ENCODE measurements at regions not wholly inside any gene's neighbourhood (a gene's known extent, or its start where the extent isn't known, plus 50 kb on each side); places are given as distances from the start of the nearest gene placed in this dataset.

DNA sequence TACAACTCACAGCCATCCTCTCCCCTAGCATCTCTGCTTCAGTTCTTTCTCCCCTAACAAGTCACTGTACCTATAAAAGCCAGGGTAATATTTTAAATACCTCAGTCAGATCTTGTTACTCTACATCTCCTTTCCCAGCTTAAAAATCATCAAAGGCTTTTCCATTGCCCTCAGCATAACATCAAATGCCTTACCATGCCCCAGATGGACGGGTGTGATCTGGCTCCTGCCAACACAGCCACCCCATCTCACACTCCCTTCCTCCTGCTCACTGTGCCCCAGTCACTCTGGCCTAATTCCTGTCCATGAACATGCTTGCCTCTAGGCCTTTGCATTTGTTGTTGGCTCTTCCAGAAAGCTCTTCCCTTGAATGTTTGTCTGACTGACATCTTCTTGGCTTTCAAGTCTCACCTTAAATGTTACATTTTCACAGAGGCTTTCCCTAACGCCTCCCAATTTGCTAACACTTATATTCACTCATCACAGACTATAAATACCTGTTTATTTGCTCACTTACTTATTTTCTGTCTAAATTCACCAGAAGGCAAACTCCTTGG lies 640.9 kb downstream of the NYAP2 start:
- H2AFZ ChIP-seq (ENCODE audit: low read length): no peak overlapping the region

More for the DNA sequence above, 640.9 kb downstream of the NYAP2 start:
- Histone ChIP-seq H2BK15ac (ENCODE audit: low read depth, low read length) (no peak overlapping the region), H4K91ac (ENCODE audit: insufficient read length, low read depth, low read length) (no peak overlapping the region), H3T11ph (ENCODE audit: low read length) (no peak overlapping the region), H3K4me2 (ENCODE audit: insufficient read depth, insufficient read length, low read length) (no peak overlapping the region), H2BK5ac (ENCODE audit: insufficient read length, low read length) (no peak overlapping the region), H3K18ac (ENCODE audit: insufficient read length, low read depth, low read length) (no peak overlapping the region), H2AK5ac (ENCODE audit: insufficient read length, low read length) (no peak overlapping the region), H3K79me1 (ENCODE audit: insufficient read depth, low read depth, low read length, poor library complexity, severe bottlenecking) (no peaks in the 10 kb centered on the region), H2BK12ac (ENCODE audit: insufficient read length, low read depth, low read length) (no peak overlapping the region), H2BK120ac (ENCODE audit: low read depth, low read length, poor library complexity, severe bottlenecking) (no peak overlapping the region), H3K27me3 (ENCODE audit: insufficient read depth, low read length) (no peaks in the 10 kb centered on the region), H3K9me3 (ENCODE audit: control insufficient read depth, low read depth, low read length) (no peaks in the 10 kb centered on the region), H3K23ac (ENCODE audit: insufficient read length, low read depth, low read length) (no peak overlapping the region), H4K5ac (ENCODE audit: insufficient read length, low read depth, low read length) (no peak overlapping the region), H2BK20ac (ENCODE audit: low read depth, low read length, poor library complexity, severe bottlenecking) (no peak overlapping the region), H3K27ac (ENCODE audit: insufficient read length, low read depth, low read length) (no peak overlapping the region), H3K9ac (ENCODE audit: extremely low read depth, insufficient read length, low read length) (no peak overlapping the region), H4K20me1 (ENCODE audit: control insufficient read depth, insufficient read depth, insufficient read length) (no peaks in the 10 kb centered on the region), H3K79me2 (ENCODE audit: insufficient read depth, low read length) (no peaks in the 10 kb centered on the region), H3K56ac (ENCODE audit: insufficient read length, low read depth, low read length) (no peak overlapping the region), H3K4ac (ENCODE audit: low read depth, low read length) (no peak overlapping the region), H3K14ac (ENCODE audit: insufficient read depth, low read length) (no peak overlapping the region), H3K4me1 (ENCODE audit: insufficient read depth, low read length) (no peaks in the 10 kb centered on the region), H4K8ac (replicated peaks; ENCODE audit: insufficient read length, low read depth, low read length) (no peak overlapping the region), H3K23me2 (ENCODE audit: insufficient read length, low read depth, low read length, poor library complexity, severe bottlenecking) (no peaks in the 10 kb centered on the region)
- Mint-ChIP-seq H3K4me3 (no peak overlapping the region), H3K27me3 (ENCODE audit: low read depth) (no peaks in the 10 kb centered on the region), H3K27ac (no peak overlapping the region), H3K9me3 (peaks cover 0 to 4% of the 10 kb centered on the region in 2 experiments; a peak in 2 of 5 replicates), H3K36me3 (ENCODE audit: insufficient read depth in 1 of 3, low read depth in 3 of 3) (peaks cover 0 to 5% (median 4%) of the 10 kb centered on the region in 3 experiments; a peak in 1 of 7 replicates), H3K4me1 (peaks cover 0 to 3% of the 10 kb centered on the region in 2 experiments; a peak in 1 of 4 replicates)
- TF ChIP-seq CTCF (conservative IDR thresholded peaks at IDR 0.05): no peak
- WGBS (ENCODE audit: extremely low coverage, insufficient read length, low lambda C conversion rate): no CpG with 5 or more reads among the region's 2 CpGs
- DNase-seq: no peak

All from H9 (cell line).